ENCODE measurements at regions not wholly inside any gene's neighbourhood (a gene's known extent, or its start where the extent isn't known, plus 50 kb on each side); places are given as distances from the start of the nearest gene placed in this dataset.

DNA sequence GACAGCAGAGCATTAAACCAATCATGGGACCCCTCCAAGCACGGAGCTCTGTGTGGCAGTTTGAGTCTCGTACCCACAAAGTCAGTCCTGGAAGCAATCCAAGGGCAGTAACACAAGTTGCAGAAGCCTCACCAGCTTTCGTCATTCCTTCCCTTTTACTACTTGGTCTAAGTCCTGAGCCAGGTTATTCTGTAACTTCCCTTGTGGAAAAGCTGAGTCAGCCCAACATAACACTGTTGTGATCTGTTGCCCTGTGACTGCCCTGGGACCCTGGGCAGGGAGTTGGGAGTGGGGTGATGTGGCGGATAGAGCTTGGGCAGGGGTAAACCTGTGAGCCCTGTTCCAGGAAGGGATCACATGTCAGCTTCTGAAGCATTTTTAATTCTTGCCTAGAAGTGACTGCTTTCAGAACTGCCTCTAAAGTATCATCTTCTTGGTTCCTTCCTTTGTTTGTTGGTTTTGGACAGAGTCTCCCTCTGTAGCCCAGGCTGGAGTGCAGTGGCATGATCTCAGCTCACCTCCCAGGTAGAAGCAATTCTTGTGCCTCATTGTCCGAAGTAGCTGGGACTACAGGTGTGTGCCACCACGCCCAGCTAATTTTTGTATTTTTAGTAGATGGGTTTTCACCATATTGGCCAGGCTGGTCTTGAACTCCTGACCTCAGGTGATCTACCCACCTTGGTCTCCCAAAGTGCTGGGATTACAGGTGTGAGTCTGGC, 183.7 kb upstream of the JAG1 start:
- no peak for TF ChIP-seq CTCF (conservative IDR thresholded peaks at IDR 0.05; ENCODE audit: low read length)
- no peak for TF ChIP-seq EZH2phosphoT487 (IDR thresholded peaks at IDR 0.05; ENCODE audit: borderline replicate concordance, low read depth, low read length)
